ENCODE measurements at regions not wholly inside any gene's neighbourhood (a gene's known extent, or its start where the extent isn't known, plus 50 kb on each side); places are given as distances from the start of the nearest gene placed in this dataset.
A peak's percentile ranks its signal among the peaks of the same experiment; 100 is the strongest.

- no peak overlapping the region for H3K4me3 Mint-ChIP-seq
- peaks cover 5% of the 10 kb centered on the region for H3K4me1 Mint-ChIP-seq
- H3K36me3 Mint-ChIP-seq (ENCODE audit: low read depth): no peaks in the 10 kb centered on the region
- H3K27ac Mint-ChIP-seq: no peak overlapping the region
- no peak for DNase-seq
- no peak for TF ChIP-seq CTCF (IDR thresholded peaks at IDR 0.05)
- H3K27me3 Mint-ChIP-seq (ENCODE audit: low read depth, poor library complexity): peaks cover 19% of the 10 kb centered on the region
- H3K9me3 Mint-ChIP-seq: no peaks in the 10 kb centered on the region
Measured at GRCh38 chr20:50372770-50373088, 137.5 kb upstream of the PTPN1 start.

- H3K36me3 Mint-ChIP-seq (ENCODE audit: low read depth): no peaks in the 10 kb centered on the region
- peaks cover 22% of the 10 kb centered on the region for H3K27me3 Mint-ChIP-seq (ENCODE audit: low read depth, poor library complexity)
- TF ChIP-seq CTCF (IDR thresholded peaks at IDR 0.05): no peak
- DNase-seq: no peak
- H3K4me3 Mint-ChIP-seq: no peak overlapping the region
- peak overlapping the region; percentile 68 for H3K27ac Mint-ChIP-seq
- H3K4me1 Mint-ChIP-seq: peaks cover 12% of the 10 kb centered on the region
- no peaks in the 10 kb centered on the region for H3K9me3 Mint-ChIP-seq
Measured at GRCh38 chr20:50373674-50374286, 136.4 kb upstream of the PTPN1 start.

- Mint-ChIP-seq H3K4me3 (no peak overlapping the region), H3K27me3 (ENCODE audit: low read depth, poor library complexity) (peaks cover 22% of the 10 kb centered on the region), H3K4me1 (peaks cover 20% of the 10 kb centered on the region), H3K9me3 (no peaks in the 10 kb centered on the region), H3K27ac (no peak overlapping the region), H3K36me3 (ENCODE audit: low read depth) (no peaks in the 10 kb centered on the region)
- no peak for TF ChIP-seq CTCF (IDR thresholded peaks at IDR 0.05)
- no peak for DNase-seq
Measured at GRCh38 chr20:50374541-50375078, 135.6 kb upstream of the PTPN1 start.

GRCh38 chr20:50376179-50376887, 133.8 kb upstream of the PTPN1 start:
- peak overlapping the region; percentile 81 for H3K27ac Mint-ChIP-seq
- H3K9me3 Mint-ChIP-seq: no peaks in the 10 kb centered on the region
- H3K4me1 Mint-ChIP-seq: peaks cover 37% of the 10 kb centered on the region
- peaks cover 15% of the 10 kb centered on the region for H3K27me3 Mint-ChIP-seq (ENCODE audit: low read depth, poor library complexity)
- TF ChIP-seq CTCF (IDR thresholded peaks at IDR 0.05): no peak
- no peak overlapping the region for H3K4me3 Mint-ChIP-seq
- no peaks in the 10 kb centered on the region for H3K36me3 Mint-ChIP-seq (ENCODE audit: low read depth)
- DNase-seq: no peak

- Mint-ChIP-seq H3K9me3 (no peaks in the 10 kb centered on the region), H3K27ac (no peak overlapping the region), H3K4me3 (no peak overlapping the region), H3K27me3 (ENCODE audit: low read depth, poor library complexity) (peaks cover 11% of the 10 kb centered on the region), H3K36me3 (ENCODE audit: low read depth) (no peaks in the 10 kb centered on the region), H3K4me1 (peaks cover 40% of the 10 kb centered on the region)
- DNase-seq: no peak
- no peak for TF ChIP-seq CTCF (IDR thresholded peaks at IDR 0.05)
Measured at GRCh38 chr20:50376888-50377459, 133.2 kb upstream of the PTPN1 start.
